GM19438 (cell line): ENCODE measurements at regions not wholly inside any gene's neighbourhood (a gene's known extent, or its start where the extent isn't known, plus 50 kb on each side); places are given as distances from the start of the nearest gene placed in this dataset.

Source experiments
- ATAC-seq: cut with Tn5 transposase; IDR thresholded peaks from one replicate; pipeline ENCODE4 v1.9.1; 2021; ENCODE audit warnings: low read depth; ENCODE audit not compliant: unreplicated experiment

DNA sequence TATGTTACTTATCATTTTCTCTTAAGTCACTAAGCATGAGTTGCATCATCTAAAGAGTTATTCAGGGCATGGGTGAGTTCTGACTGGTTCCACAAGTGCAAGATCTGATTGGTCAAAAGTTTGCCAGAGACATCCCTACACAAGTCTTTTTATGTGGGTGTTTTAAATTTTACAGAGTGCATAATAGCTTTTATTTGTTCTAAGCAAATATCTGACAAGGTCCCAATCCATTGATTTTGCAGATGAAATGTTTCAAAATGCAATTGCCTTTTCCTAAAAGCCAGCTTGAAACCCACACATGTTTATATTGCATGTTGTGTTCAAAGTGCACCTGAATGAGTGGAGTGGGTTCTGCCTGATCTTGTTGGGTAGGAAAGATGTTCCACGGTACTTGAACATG, 101.7 kb upstream of the PAX6 start:
- ATAC-seq: no peak

DNA sequence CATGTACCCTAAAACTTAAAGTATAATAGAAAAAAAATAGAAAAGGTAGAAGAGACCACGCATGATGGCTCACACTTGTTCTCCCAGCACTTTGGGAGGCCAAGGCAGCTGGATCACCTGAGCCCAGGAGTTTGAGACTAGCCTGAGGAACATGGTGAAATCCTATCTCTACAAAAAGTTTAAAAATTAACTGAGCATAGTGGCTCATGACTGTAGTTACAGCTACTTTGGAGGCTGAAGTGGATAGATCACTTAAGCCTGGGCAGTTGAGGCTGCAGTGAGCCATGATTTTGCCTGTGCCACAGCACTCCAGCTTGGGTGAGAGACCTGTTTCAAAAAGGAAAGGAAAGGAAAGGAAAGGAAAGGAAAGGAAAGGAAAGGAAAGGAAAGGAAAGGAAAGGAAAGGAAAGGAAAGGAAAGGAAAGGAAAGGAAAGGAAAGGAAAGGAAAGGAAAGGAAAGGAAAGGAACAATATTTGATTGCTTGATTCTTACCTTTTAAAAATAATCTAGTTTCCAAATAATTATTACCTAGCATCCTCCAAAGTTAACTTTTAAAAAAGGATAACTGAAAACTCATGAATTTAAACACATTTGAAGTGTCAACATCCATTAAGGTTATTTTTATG, 99.9 kb upstream of the PAX6 start:
- no peak for ATAC-seq

DNA sequence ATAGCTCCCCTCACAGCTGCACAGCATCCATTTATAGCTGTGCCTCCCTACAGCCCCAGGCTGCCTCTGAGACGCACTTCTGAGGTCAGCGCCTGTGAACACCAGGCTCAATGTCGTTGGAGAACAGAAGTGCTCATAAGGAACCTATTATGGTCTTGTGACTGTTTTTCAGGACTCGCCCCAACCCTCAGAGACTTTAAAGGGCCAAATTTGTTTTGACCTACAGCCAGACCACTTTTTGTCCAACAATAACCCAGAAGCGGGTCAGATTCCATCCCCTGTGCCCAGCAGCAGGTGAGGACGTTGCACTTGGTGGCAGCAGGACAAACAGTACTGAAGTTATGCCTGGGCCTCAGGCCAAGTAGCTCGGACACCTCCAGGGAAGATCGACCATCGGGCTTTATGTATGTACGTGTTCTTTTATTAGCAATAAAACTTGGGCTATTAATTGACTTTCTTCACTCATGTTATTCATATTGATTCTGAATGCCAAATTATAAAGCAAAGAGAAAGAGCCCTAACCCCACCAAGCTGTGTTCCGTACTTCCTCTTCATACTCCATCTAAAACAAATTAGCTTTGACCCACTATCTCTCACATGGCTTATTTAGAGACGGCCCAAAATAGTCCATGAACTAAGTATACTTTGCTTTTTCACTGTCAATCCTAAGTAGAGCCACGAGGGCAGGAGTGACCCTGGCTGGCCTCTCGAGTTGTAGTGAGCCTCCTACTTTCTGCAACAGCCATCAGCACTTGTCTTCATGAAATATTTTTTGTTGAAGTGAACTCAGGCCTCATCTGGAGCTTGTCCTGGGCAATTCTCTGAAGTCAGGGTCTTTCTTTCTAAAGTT, 92.3 kb upstream of the PAX6 start:
- no peak for ATAC-seq

DNA sequence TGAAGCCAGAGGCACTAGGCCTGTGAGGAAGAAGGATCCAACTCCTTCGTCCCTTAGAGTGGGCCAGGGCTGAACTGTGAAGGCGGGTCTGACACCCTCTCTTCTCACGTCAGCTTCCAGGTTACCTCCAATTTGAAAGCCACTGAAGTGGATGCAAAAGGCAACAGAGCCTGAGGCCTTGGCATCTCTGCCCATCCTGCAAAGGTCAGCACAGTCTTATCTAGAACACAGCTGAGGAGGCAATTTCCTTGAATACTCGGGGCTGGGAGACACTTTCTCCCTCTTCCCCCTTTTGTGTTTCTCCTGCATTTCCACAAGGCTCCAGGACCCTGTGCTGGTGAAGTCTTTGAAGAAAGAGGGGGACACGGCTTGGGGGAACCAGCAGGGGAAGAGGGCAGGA, 91.6 kb upstream of the PAX6 start:
- no peak for ATAC-seq

DNA sequence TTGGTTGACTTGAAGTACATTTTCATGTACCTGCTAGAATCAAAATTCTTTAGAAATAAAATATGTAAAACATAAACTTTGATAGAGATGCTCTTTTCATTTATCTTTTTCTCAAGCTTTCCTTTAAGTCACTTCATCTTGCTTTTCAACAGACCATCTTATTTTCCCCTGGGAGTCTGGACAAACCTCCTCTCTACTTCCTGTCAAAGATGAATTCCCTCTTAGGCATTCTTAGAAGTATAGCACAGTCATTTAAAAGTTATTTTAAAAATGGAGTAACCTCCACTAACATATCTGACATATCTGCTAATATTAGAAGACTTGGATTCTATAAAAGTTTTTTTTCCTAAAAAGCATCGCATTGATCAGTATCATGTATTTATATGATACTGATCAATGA, 84.8 kb upstream of the PAX6 start:
- ATAC-seq: no peak

DNA sequence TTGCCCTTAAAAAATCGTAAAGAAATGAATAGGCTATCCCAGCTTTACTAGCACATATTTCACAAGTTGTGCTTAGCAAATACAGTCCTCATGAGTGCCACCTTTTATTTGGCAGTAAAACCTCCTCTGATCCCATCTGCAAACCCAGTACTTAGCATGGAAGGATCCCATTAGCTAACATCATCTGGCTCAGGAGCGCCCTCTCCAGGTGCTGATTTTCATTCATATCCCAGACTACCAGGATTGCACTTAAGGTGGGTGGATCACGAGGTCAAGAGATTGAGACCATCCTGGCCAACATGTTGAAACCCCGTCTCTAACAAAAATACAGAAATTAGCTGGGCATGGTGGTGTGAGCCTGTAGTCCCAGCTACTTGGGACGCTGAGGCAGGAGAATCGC, 76.1 kb upstream of the PAX6 start:
- ATAC-seq: no peak

DNA sequence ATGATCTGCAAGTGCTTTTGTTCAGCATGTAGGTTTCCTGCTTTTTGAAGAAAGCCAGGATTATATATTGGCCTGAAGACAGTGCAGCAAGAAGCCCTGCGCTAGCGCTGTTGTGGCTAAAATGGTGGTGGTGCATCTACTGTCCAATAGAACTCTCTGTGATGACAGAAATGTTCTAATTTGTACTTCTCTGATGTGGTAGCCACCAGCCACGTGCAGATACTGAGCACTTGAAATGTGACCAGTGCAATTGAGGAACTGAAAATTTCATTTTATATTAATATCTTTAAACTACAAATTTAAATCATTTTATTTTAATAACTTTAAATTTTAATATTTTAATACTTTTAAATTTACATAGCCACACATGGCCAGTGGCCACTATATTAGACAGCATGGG, 73.0 kb upstream of the PAX6 start:
- no peak for ATAC-seq

DNA sequence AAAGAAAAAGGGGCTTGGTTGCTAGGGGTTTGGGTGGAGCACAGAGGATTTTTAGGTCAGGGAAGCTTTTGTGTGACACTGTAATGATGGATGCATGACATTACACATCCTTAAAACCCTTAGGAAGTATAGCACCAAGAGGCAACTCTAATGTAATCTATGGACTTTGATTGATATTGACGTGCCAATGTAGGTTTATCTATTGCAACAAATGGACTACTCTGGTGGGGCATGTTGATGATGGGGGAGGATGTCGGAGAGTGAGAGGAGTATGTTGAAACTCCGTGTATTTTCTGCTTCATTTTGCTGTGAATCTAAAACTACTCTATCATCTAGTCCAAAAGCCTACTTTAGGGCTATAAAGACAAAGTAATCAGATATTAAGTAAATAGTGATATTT, 72.3 kb upstream of the PAX6 start:
- no peak for ATAC-seq

DNA sequence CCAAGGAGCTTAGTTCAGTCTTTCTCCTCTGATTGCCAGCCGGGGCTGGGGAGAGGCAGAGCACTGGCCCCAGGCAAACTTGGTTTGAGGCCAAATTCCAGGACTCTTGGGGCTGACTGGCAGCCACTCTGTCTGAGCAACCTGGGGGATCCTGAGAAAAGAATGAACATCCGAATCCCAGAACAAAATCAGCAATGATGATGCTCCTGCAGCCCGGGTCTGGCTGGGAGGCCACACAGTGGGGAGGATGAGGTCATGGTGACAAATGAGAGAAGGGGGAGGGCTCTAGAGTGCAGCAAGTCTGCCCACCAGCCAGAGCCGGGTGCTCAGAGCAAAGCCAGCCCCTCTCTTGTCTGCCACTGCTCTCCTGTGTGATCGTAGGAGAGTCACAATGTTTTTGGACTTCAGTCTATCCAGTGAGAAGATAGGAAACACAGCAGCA, 71.8 kb upstream of the PAX6 start:
- ATAC-seq: no peak

DNA sequence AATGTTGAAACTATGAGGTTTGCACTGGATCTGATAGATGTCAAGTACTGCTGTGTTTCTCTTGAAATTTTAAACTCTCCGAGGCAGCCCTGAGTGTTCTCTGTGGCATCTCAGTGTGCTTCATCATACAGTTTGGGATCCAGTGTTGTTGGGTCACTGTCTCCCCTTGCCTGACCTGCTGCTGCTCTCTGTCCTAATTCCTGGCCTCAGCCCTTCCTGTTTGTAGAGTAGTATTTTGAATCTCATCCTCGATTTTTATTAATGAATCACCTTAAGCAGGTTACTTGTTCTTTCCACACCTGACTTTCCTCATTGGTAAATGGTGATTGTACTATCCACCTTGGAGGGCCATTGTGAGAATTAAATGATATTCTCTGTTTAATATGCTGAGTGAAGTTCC, 70.7 kb upstream of the PAX6 start:
- ATAC-seq: no peak

DNA sequence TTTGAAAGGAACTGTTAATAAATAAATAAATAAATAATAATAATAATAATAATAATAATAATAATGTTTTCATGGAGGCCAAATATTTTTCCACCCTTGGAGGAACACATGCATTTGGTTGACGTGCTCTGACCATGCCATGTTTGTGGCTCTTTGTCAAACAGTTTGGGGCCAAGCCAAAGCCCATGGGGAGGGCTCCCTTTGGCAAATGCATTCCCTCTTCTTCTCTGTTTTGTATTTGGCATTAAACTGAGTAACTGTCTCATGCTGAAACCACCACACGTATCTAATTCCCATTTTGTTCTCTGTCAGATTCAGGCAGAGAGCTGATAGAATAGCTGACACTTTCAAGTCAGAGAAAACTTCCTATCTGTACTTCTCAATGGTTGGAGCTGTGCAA, 68.6 kb upstream of the PAX6 start:
- ATAC-seq: no peak

DNA sequence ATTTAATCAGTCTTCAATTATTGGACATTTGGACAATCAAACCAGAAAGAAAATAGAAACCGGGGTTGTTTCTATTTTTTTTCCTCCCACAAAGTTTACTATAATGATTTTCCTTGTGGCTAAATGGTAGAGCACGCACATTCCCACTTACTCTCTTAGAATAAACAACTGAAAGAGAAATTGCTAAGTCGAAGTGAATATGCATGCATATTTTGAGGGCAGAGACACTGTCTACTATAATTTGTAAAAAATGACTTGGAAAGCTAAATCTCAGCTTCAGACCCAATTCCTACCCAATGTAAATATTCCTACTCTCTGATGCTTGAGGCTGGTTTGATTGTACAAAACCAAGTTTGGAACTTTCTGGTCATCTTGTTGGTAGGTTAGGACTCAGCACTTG, 66.7 kb upstream of the PAX6 start:
- ATAC-seq: no peak

DNA sequence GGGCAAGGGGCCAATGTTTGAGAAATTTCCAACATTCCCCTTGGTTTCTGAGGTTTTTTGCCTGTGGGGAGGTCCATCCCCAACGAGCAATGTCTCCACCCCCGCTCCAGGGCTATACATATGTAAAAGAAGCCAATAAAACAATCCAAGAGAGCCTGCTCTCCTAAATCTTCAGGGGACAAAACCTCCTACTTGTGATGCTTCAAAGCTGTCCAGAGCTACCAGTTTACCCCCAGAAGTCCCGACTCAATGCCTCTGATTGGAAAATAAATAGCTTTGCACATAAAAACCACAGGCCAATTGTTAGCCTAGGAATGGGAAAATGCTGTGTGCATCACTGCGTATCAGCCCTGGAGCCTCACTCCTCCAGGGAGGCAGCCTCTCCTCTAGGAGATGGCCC, 66.0 kb upstream of the PAX6 start:
- ATAC-seq: no peak

DNA sequence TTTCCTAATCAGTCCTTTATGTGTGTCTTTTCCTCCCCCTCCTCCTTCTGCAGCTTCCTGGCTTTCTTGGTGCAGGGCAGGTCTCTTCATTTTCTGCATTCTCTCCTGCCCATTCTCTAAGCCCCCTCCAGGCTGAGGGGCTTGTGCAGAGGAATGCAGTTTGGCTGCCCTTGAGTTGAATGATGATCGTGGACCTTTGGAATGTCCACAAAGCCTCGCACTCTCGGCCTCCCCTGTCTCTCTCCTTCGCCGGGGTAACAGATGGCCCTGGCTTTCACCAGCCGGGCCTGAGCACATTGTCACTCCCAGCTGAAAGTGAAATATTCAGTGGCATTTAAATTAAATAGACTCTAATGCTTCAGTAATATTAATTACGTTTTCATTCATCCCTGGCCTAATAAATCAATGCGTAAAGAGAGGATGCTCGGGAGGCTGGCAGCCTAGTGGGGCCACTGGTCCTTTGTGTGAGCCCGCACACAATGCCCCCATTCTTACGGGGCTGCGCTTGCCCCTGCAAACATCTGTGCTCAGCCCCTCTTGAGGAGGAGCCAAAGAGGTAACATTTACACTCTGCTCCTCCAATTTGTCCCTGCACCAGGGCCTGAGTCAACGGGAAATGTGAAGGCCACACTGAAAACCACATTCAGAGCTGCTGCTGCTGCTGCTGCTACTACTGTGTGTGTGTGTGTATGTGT, 64.9 kb upstream of the PAX6 start:
- no peak for ATAC-seq

DNA sequence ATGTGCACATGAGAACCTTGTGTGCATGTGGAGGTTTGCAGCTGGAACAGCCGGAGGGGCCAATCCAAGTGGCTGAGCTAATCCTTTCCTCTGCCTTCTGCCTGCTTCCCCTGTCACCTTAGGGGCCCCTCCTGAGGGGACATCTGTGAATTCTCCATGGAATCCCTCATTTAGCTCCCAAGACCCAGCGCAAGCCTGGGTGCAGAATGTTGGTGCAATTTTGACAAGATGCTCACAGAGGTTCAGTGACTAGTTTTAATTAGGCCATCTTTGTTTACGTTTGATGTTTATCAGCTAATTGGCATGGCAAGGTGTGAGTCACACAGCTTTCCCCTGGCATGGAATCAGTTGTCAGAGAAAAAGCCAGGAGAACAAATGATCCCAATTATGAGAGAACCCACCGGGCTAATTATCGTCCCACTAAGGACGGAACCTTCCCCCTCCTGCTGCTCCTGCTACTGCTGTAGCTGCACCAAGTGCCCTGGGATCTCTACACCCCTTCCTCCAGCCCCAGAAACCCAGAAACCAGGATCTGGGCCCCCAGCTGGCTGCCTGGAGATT, 63.6 kb upstream of the PAX6 start:
- ATAC-seq: no peak

DNA sequence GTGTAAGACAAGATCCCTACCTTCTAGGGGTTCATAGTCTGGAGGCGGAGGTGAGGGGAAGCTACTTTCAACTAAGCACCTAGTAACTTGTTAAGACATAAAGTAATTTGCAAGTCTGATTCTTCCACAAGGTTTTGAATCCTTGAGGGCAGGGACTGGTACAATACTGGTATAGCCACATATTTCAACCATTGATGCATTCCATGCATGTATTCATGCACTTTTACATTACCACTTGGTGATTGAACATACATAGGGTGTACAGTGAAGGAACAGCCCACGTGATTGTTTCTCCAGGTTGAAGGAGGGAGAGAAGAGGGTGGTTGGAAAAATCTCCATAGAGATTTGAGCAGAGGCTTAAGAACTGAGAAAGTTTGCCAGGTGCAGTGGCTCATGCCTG, 62.0 kb upstream of the PAX6 start:
- no peak for ATAC-seq

DNA sequence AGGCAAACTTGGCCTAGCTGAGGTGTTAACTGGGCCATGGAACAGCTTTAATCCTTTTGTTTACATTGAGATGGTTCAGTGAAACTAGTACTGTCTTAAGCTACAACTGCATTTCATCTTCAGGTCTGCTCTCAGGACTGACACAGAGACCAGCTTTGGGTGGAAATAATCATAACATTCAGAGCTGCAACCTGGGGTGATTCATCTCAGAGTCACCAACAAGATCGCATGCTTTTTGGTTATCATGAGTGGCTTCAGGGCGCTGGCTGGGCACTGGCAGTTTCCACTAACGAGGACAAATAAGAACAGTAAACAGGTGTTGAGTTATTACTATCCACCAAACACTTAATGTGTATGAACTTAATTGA, 60.9 kb upstream of the PAX6 start:
- no peak for ATAC-seq

DNA sequence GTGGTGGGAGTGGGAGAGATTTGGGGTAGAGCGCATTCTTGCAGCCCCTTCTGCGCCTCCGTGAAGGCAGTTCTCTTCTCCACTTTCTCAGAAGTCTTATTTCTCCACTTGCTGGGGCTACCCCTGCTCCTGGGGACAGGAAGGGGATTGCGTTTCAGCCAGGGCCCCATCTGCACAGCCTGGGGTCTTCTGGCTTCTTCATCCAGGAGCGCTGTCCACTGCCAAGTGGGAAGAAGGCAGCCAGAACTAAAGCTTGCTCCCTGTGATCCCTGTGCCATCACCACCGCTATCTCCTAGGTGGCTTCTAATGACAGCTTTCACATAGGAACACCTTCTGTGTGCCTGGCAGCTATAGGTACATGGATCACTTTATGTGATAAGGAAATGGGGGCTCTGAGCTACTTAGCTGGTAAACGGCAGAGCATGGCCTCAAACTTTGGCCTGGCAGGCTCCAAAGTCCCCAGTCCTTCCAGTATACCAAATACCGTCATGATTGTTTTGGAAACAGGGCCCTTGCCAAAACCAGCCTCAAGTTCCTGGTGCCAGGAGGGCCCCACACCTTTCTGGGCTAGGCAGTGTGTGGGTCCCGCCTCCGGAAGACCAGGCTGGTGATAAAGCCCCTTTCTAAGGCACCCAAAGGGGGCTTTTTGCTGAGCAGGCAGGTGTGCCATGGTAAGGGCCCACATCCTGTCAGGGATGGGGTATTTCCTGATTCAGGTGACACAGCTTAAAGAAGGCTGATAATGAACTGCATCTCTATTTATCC, 60.4 kb upstream of the PAX6 start:
- ATAC-seq: no peak

DNA sequence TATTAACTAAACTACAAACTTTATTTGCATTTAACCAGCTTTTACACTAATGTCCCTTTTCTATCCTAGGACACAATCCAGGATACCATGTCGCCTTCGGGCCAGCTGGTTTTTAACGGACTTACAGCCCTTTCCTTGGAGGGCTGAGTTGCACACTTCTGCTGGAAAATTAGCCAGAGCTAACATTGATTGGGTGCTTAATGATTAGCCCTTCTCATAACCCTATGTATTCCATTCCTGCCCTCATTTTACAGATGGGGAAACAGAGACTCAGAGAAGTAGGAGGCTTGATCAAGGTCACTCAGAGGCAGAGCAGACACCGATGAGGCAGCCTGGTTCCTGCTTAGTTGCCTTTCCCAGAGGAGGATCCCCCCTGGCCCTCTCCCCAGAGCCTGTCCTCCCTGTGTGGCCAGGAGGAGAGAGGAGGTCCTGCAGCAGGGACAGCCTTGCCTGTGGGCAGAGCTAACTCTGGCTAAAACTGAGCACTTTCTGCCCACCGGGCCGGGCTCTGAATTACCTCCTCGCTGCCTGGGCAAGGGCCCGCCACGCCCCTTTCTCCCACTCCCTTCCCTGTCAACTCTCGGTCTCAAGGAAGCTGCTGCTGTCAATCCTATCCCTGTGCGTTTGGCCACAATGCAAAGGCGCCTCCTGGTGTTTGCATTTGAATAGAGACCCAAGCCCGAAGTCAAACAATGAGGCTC, 59.6 kb upstream of the PAX6 start:
- no peak for ATAC-seq

DNA sequence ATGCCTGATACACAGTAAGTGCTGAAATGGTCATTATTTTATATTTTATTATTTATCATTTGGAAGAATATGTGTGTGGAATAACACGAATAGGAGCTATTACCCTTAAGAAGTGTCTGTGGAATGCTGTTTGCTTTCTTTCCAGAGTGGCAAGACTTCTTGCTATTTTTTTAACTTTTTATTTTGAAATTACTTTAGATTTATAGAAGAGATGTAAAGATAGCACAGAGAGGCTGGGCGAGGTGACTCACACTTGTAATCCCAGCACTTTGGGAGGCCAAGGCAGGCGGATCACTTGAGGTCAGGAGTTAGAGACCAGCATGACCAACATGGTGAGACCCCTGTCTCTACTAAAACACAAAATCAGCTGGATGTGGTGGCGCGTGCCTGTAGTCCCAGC, 58.9 kb upstream of the PAX6 start:
- ATAC-seq: no peak
